ENCODE measurements at regions not wholly inside any gene's neighbourhood (a gene's known extent, or its start where the extent isn't known, plus 50 kb on each side); places are given as distances from the start of the nearest gene placed in this dataset.
"Not testable (repeated sequence)": the region's sequence is repeated elsewhere in the genome, so short reads cannot be mapped to it uniquely, and the experiment has no call there.

- no peak for DNase-seq (ENCODE audit: low spot score)
Observed at GRCh38 chr13:110811008-110811720, 97.7 kb downstream of the ING1 start.

GRCh38 chr13:110811771-110812120, 98.2 kb downstream of the ING1 start:
- no peak for DNase-seq (ENCODE audit: low spot score)

- DNase-seq (ENCODE audit: low spot score) = no peak
Observed at GRCh38 chr13:110812121-110812868, 98.8 kb downstream of the ING1 start.

- no peak for DNase-seq (ENCODE audit: low spot score)
Observed at GRCh38 chr13:110812869-110813645, 99.6 kb downstream of the ING1 start.

- DNase-seq (ENCODE audit: low spot score) = no peak
Observed at GRCh38 chr13:110813646-110814624, 100.4 kb downstream of the ING1 start.

- no peak for DNase-seq (ENCODE audit: low spot score)
Observed at GRCh38 chr13:110815471-110816204, 99.2 kb downstream of the ANKRD10 start.

- DNase-seq (ENCODE audit: low spot score) = no peak
Observed at GRCh38 chr13:110816500-110816899, 98.4 kb downstream of the ANKRD10 start.

GRCh38 chr13:110817143-110817542, 97.7 kb downstream of the ANKRD10 start:
- no peak for DNase-seq (ENCODE audit: low spot score)

- DNase-seq (ENCODE audit: low spot score) = no peak
Observed at GRCh38 chr13:110818747-110819146, 96.1 kb downstream of the ANKRD10 start.

- peak; percentile 72 for DNase-seq (ENCODE audit: low spot score)
Observed at GRCh38 chr13:110819203-110820014, 95.5 kb downstream of the ANKRD10 start.

- no peak for DNase-seq (ENCODE audit: low spot score)
Observed at GRCh38 chr13:110820322-110820721, 94.5 kb downstream of the ANKRD10 start.

- not testable (repeated sequence) for DNase-seq (ENCODE audit: low spot score)
Observed at GRCh38 chr13:110821837-110822668, 92.8 kb downstream of the ANKRD10 start.

- DNase-seq (ENCODE audit: low spot score) = no peak
Observed at GRCh38 chr13:110822669-110822945, 92.3 kb downstream of the ANKRD10 start.

GRCh38 chr13:110824702-110825300, 90.1 kb downstream of the ANKRD10 start:
- DNase-seq (ENCODE audit: low spot score) = no peak

GRCh38 chr13:110825516-110825915, 89.4 kb downstream of the ANKRD10 start:
- no peak for DNase-seq (ENCODE audit: low spot score)

- no peak for DNase-seq (ENCODE audit: low spot score)
Observed at GRCh38 chr13:110826101-110826500, 88.8 kb downstream of the ANKRD10 start.

- no peak for DNase-seq (ENCODE audit: low spot score)
Observed at GRCh38 chr13:110826861-110827672, 87.8 kb downstream of the ANKRD10 start.

Data from CD4-positive, alpha-beta T cell treated with Interleukin-2 at 100 ng/mL for 4 hours (primary cell).